ENCODE measurements at regions not wholly inside any gene's neighbourhood (a gene's known extent, or its start where the extent isn't known, plus 50 kb on each side); places are given as distances from the start of the nearest gene placed in this dataset.

GRCh38 chr9:13721481-13722235 is 442.2 kb upstream of the MPDZ start:
- Histone ChIP-seq H2AFZ (no peak overlapping the region), H3K9ac (no peak overlapping the region), H3K4me1 (ENCODE audit: insufficient read depth) (peaks cover 42% of the 10 kb centered on the region), H3K27me3 (replicated peaks; ENCODE audit: insufficient read depth) (no peaks in the 10 kb centered on the region), H3K4me2 (ENCODE audit: unreplicated experiment) (peak overlapping the region; percentile 49), H3K79me2 (ENCODE audit: insufficient read depth) (no peaks in the 10 kb centered on the region), H4K20me1 (ENCODE audit: insufficient read depth) (no peaks in the 10 kb centered on the region), H3K36me3 (ENCODE audit: low read depth) (no peaks in the 10 kb centered on the region), H3K27ac (peak overlapping the region; percentile 29; the same call in 1 of the 2 replicates), H3K9me2 (ENCODE audit: insufficient read depth) (no peaks in the 10 kb centered on the region), H3F3A (ENCODE audit: insufficient read depth) (peaks cover 40% of the 10 kb centered on the region; the same call in 1 of the 2 replicates), H3K9me3 (ENCODE audit: low read depth) (no peaks in the 10 kb centered on the region), H3K4me3 (no peak overlapping the region)
- in situ Hi-C loops (cut with MboI): no loop called here
- 0 to 26% methylated on average over 1 of the region's 1 CpG for WGBS, 2 experiments (ENCODE audit: low coverage in 1 of 2, low lambda C conversion rate in 2 of 2, missing lambda C conversion rate in 2 of 2)
- no peak for TF ChIP-seq EZH2phosphoT487 (IDR thresholded peaks at IDR 0.05; ENCODE audit: insufficient read depth, low read depth)
- no peak for TF ChIP-seq EZH2 (IDR thresholded peaks at IDR 0.05; ENCODE audit: insufficient read depth, poor library complexity, severe bottlenecking)
- peak; percentile 59 for DNase-seq

- Histone ChIP-seq H3K4me2 (ENCODE audit: unreplicated experiment) (no peak overlapping the region), H3K27ac (no peak overlapping the region), H3K9me3 (ENCODE audit: low read depth) (no peaks in the 10 kb centered on the region), H2AFZ (no peak overlapping the region), H3K9ac (no peak overlapping the region), H3K36me3 (ENCODE audit: low read depth) (no peaks in the 10 kb centered on the region), H3F3A (ENCODE audit: insufficient read depth) (peaks cover 40% of the 10 kb centered on the region; the same call in 1 of the 2 replicates), H3K9me2 (ENCODE audit: insufficient read depth) (no peaks in the 10 kb centered on the region), H3K4me3 (no peak overlapping the region), H4K20me1 (ENCODE audit: insufficient read depth) (no peaks in the 10 kb centered on the region), H3K27me3 (replicated peaks; ENCODE audit: insufficient read depth) (no peaks in the 10 kb centered on the region), H3K4me1 (ENCODE audit: insufficient read depth) (peaks cover 42% of the 10 kb centered on the region), H3K79me2 (ENCODE audit: insufficient read depth) (no peaks in the 10 kb centered on the region)
- in situ Hi-C loops (cut with MboI): no loop called here
- no peak for TF ChIP-seq EZH2phosphoT487 (IDR thresholded peaks at IDR 0.05; ENCODE audit: insufficient read depth, low read depth)
- WGBS, 2 experiments (ENCODE audit: low coverage in 1 of 2, low lambda C conversion rate in 2 of 2, missing lambda C conversion rate in 2 of 2): 69 to 78% methylated on average over 6 of the region's 6 CpGs
- peak; percentile 72 for DNase-seq
These were observed 440.6 kb upstream of the MPDZ start for GRCh38 chr9:13719981-13720676.

- TF ChIP-seq EZH2 (IDR thresholded peaks at IDR 0.05; ENCODE audit: insufficient read depth, poor library complexity, severe bottlenecking): no peak
- TF ChIP-seq EZH2phosphoT487 (IDR thresholded peaks at IDR 0.05; ENCODE audit: insufficient read depth, low read depth): no peak
- no peak overlapping the region for H2AFZ ChIP-seq
- peaks cover 40% of the 10 kb centered on the region; the same call in 1 of the 2 replicates for H3F3A ChIP-seq (ENCODE audit: insufficient read depth)
- H3K27ac ChIP-seq: no peak overlapping the region
- in situ Hi-C loops (cut with MboI): no loop called here
- H4K20me1 ChIP-seq (ENCODE audit: insufficient read depth): no peaks in the 10 kb centered on the region
- no peaks in the 10 kb centered on the region for H3K9me3 ChIP-seq (ENCODE audit: low read depth)
- no peaks in the 10 kb centered on the region for H3K27me3 ChIP-seq (replicated peaks; ENCODE audit: insufficient read depth)
- DNase-seq: peak; percentile 50
- H3K4me1 ChIP-seq (ENCODE audit: insufficient read depth): peaks cover 42% of the 10 kb centered on the region
- H3K4me2 ChIP-seq (ENCODE audit: unreplicated experiment): no peak overlapping the region
- H3K36me3 ChIP-seq (ENCODE audit: low read depth): no peaks in the 10 kb centered on the region
- no peaks in the 10 kb centered on the region for H3K79me2 ChIP-seq (ENCODE audit: insufficient read depth)
- 40 to 44% methylated on average over 1 of the region's 1 CpG for WGBS, 2 experiments (ENCODE audit: low coverage in 1 of 2, low lambda C conversion rate in 2 of 2, missing lambda C conversion rate in 2 of 2)
- H3K9ac ChIP-seq: no peak overlapping the region
- no peak overlapping the region for H3K4me3 ChIP-seq
- no peaks in the 10 kb centered on the region for H3K9me2 ChIP-seq (ENCODE audit: insufficient read depth)
These were observed 440.0 kb upstream of the MPDZ start for GRCh38 chr9:13719446-13719845.

- Histone ChIP-seq H3K4me3 (no peak overlapping the region), H3K27me3 (replicated peaks; ENCODE audit: insufficient read depth) (no peaks in the 10 kb centered on the region), H3K9me3 (ENCODE audit: low read depth) (no peaks in the 10 kb centered on the region), H3K4me1 (ENCODE audit: insufficient read depth) (peaks cover 42% of the 10 kb centered on the region), H2AFZ (no peak overlapping the region), H3F3A (ENCODE audit: insufficient read depth) (peaks cover 40% of the 10 kb centered on the region; the same call in 1 of the 2 replicates), H3K9me2 (ENCODE audit: insufficient read depth) (no peaks in the 10 kb centered on the region), H3K27ac (no peak overlapping the region), H3K9ac (no peak overlapping the region), H4K20me1 (ENCODE audit: insufficient read depth) (no peaks in the 10 kb centered on the region), H3K36me3 (ENCODE audit: low read depth) (no peaks in the 10 kb centered on the region), H3K4me2 (ENCODE audit: unreplicated experiment) (no peak overlapping the region), H3K79me2 (ENCODE audit: insufficient read depth) (no peaks in the 10 kb centered on the region)
- TF ChIP-seq EZH2 (IDR thresholded peaks at IDR 0.05; ENCODE audit: insufficient read depth, poor library complexity, severe bottlenecking) (no peak), EZH2phosphoT487 (IDR thresholded peaks at IDR 0.05; ENCODE audit: insufficient read depth, low read depth) (no peak)
- DNase-seq: peak; percentile 39
- in situ Hi-C loops (cut with MboI): no loop called here
- 83 to 87% methylated on average over 5 of the region's 5 CpGs for WGBS, 2 experiments (ENCODE audit: low coverage in 1 of 2, low lambda C conversion rate in 2 of 2, missing lambda C conversion rate in 2 of 2)
These were observed 439.0 kb upstream of the MPDZ start for GRCh38 chr9:13718539-13718938.

Data from GM23248 (cell line).